Lung microvascular endothelial cell (primary cell): ENCODE measurements at regions not wholly inside any gene's neighbourhood (a gene's known extent, or its start where the extent isn't known, plus 50 kb on each side); places are given as distances from the start of the nearest gene placed in this dataset.
A peak's percentile ranks its signal among the peaks of the same experiment; 100 is the strongest.
"Not testable (repeated sequence)": the region's sequence is repeated elsewhere in the genome, so short reads cannot be mapped to it uniquely, and the experiment has no call there.

ENCODE experiments used
- DNase-seq, 2 donors: peaks; one replicate each; pipeline versions ENCODE4 v3.0.0 to v3.0.0-alpha.2; 2010; ENCODE audit warnings: low read depth in 2 of 2

- no peak for DNase-seq
Observed at GRCh38 chr13:38283346-38283745, 66.3 kb upstream of the UFM1 start.

DNA sequence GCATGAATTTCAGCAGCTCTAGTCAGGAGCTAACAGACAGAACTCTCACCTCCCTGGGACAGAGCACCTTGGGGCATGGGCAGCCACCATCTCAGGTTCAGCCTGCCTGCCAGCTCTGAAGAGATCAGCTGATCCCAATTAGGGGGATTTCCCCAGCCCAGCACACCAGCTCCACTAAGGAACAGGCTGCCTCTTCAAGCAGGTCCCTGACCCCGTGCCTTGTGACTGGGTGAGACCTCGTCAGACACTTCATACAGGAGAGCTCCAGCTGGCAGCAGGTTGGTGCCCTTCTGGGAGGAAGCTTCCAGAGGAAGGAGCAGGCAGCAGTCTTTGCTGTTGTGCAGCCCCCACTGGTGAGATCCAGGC, 84.5 kb upstream of the UFM1 start:
- DNase-seq = no peak

- DNase-seq = no peak
Observed at GRCh38 chr13:38264363-38265131, 85.1 kb upstream of the UFM1 start.

- DNase-seq = no peak
Observed at GRCh38 chr13:38262211-38262610, 87.4 kb upstream of the UFM1 start.

GRCh38 chr13:38255600-38255999, 94.1 kb upstream of the UFM1 start:
- no peak for DNase-seq

- no peak for DNase-seq
Observed at GRCh38 chr13:38239874-38240273, 109.8 kb upstream of the UFM1 start.

DNA sequence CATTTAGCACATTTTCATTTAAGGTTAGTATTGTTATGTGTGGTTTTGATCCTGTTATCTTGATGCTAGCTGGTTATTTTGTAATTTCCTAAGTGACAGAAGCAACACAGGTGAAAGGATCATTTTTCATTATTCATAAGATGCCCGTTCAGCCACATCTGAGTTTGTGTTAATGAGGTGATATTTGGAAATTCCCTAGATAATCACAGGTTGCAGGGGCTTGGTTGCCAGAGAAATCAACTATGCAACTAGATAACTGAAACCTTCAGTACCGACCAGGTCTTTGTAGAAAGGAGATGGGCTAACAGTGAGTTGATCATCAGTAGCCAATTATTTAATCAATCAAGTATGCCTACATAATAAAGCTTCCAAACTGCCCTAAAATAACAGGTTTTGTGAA, 121.3 kb upstream of the UFM1 start:
- DNase-seq = no peak

GRCh38 chr13:38226496-38226895, 123.2 kb upstream of the UFM1 start:
- DNase-seq = no peak

GRCh38 chr13:38223089-38223488, 126.6 kb upstream of the UFM1 start:
- peak in 1 of 2 donors; percentile 3 for DNase-seq

DNA sequence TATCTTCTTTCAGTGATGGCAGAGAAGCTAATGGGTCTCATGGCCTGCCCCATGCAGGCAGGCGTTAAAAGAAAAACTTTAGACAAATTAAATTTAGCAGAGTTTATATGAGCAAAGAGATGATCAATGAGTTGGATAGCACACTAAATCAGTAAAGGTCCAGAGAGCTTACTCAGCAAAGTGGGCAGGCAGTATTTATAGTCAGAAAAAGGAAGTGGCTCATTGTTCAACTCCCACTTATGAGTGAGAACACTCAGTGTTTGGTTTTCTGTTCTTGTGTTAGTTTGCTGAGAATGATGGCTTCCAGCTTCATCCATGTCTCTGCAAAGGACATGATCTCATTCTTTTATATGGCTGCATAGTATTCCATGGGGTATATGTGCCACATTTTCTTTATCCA, 128.5 kb upstream of the UFM1 start:
- DNase-seq = not testable (repeated sequence)

GRCh38 chr13:38216181-38216580, 133.5 kb upstream of the UFM1 start:
- no peak for DNase-seq

DNA sequence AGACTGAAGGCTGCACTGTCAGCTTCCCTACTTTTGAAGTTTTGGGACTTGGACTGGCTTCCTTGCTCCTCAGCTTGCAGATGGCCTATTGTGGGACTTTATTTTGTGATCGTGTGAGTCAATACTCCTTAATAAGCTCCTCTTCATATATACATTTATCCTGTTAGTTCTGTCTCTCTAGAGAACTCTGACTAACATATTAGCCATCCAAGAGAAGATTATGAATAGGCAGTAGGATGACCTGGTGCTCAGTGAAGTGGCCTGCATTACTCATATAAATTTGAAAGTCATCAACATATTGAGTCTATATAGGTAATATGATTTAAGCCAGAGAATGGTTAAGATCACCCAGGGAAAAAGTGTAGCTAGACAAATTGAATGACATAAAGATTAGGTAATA, 136.3 kb upstream of the UFM1 start:
- no peak for DNase-seq

DNA sequence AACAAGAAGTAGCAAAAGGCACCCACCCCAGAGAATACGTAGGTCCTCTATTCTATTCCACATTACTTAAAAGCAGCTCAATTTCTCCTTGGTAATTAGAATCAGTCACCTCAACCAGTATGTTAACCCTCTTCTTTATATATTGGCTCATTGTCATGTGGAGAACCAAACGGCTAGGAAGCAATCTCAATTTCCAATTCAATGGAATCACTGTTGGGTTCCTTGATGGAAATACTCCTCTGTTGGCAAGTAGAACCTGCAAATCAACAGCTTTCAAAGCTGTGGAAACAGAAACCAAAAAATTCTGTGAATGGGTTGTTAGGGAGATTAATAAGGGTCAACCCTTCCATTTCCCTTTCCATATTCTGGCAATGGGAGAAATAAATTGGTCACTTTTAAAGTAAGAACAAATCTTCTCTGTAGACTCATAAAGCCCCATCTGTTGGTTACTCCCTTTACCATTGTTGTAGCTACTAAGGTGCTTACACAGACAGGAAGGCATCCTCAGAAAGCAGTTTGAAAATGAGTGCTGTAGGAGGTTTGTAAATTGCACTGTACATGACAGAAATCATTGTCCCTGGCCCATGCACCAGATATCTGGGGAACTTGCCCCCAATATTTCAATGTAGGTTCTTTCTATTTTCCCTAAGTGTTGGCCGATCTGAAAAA, 138.6 kb upstream of the UFM1 start:
- DNase-seq = no peak

GRCh38 chr13:38204556-38204955, 145.1 kb upstream of the UFM1 start:
- DNase-seq = no peak

DNA sequence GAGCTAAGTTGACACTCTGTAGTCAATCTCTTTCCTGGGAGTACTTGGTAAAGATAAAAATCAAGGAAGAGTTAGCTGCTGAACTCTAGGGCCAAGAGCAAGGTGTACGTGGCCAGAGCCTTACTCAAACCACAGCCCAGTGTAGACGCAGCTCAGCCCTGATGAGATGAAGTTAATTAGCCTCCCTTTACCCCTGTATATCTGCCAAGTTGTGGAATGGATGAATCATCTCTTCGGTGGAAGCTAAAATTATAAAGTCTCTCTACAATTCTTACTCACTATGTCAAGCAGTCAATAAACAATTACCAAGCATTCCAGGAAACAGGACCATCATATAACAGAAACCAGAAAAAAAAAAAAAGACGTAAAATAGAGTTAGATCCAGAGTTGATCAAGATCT, 146.9 kb upstream of the UFM1 start:
- no peak for DNase-seq

GRCh38 chr13:38191016-38191415, 158.6 kb upstream of the UFM1 start:
- DNase-seq = no peak

DNA sequence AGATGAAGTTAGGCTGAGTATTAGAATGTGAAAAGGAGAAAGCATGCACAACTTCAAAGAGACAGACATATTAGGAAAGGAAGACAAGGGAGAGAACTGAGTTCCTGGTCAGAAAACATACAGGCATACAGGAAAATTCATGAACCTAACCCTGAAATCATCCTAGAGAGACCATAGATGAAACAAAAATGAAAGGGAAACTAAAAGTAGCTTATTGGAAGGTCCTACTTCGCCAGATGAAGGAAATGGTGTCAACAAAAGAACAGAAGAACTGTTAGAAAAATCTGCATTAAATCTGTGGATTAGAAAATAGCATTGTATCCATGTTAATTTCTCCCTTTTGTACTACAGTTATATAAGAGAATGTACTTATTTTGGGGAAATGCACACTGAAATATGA, 169.0 kb upstream of the UFM1 start:
- no peak for DNase-seq

DNA sequence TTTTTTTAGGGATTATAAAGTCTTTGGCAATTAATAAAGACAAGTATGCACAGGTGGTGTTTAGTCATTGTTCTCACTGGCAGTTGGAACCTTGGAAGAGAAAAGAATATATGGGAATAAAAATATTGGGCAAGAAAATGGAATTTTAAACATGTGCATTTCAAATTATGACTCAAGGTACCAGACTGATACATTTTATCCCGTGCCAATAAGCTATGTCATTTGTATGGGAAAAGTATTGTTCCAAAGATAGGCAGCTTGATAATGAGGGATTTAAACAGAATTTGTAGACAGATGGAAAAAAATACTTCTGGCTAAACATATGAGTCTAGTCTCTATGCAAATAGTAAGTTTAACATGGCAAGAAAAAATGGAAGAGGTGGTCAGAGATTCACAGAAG, 169.5 kb upstream of the UFM1 start:
- peak; percentile 3 to 13 for DNase-seq

- DNase-seq = no peak
Observed at GRCh38 chr13:38176664-38177063, 173.0 kb upstream of the UFM1 start.

DNA sequence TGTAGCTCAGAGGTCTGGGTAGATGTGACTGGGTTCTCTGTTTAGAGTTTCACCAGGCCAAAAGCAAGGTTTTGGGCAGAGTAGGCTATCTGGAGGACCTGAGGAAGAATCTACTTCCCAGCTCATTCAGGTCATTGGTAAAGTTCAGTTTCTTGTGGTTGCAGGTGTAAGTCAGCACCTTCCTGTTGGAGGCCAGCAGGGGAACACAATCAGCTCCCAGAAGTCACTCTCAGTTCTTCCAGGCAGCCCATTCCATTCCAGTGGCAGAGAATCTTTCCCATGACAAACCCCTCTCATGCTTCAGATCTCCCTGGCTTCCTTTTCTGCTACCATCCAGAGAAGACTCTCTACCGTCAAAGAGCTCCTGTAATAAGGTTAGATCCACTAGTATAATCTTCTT, 176.2 kb upstream of the UFM1 start:
- DNase-seq = no peak

DNA sequence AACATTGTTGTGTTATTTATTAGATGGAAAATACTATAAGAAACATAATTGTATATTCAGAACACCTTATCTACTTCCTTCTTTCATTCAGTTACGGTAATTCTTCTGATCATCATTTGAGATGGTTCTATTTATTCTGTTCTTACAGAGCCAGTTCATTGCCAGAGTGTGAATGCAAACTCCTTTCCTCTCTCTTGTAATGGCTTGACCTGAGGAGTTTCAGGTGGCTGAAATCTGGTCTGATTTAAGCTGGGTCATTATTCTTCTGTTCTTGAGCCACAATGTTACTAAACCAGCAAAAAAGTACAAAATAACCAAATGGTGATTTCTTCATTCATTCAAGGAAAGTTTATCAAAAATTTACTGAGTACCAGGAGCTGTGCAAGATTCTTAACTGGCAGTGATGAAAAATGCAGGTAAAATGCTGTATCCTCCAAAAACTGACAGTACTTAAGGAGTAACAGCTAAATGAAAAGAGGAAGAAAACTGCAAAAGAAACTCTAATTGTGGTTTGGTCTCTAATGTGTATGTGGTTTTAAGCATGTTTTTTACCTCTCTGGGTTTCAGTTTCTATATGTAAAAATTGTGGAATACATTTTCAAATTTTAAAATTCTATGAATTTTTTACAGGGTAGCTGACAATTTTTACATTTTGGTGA, 182.4 kb upstream of the UFM1 start:
- DNase-seq = no peak

DNA sequence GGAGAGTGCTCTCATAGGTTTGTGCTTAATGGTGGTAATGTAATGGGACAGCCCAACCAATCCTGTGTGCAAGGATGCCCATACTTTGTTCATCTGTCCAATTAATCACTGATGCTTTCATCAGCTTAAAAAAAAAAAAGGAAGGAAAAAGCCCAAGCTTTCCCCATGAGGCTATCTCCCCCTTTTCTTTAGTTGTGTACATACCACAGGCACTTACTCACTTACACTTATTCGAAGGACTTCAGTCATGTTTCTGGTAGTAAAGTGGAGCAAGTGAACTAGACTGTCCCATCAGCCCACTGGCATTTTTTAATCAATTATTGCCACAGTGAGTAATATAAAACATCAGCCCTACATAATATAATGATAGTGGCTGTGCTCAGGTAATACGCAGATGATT, 183.5 kb upstream of the UFM1 start:
- DNase-seq = no peak

GRCh38 chr13:38160131-38160530, 189.5 kb upstream of the UFM1 start:
- no peak for DNase-seq
